HG03097 (cell line): ENCODE measurements at regions not wholly inside any gene's neighbourhood (a gene's known extent, or its start where the extent isn't known, plus 50 kb on each side); places are given as distances from the start of the nearest gene placed in this dataset.

Source experiments
- ATAC-seq: cut with Tn5 transposase; IDR thresholded peaks from one replicate; pipeline ENCODE4 v1.9.1; 2021; ENCODE audit not compliant: unreplicated experiment, low FRiP score

DNA sequence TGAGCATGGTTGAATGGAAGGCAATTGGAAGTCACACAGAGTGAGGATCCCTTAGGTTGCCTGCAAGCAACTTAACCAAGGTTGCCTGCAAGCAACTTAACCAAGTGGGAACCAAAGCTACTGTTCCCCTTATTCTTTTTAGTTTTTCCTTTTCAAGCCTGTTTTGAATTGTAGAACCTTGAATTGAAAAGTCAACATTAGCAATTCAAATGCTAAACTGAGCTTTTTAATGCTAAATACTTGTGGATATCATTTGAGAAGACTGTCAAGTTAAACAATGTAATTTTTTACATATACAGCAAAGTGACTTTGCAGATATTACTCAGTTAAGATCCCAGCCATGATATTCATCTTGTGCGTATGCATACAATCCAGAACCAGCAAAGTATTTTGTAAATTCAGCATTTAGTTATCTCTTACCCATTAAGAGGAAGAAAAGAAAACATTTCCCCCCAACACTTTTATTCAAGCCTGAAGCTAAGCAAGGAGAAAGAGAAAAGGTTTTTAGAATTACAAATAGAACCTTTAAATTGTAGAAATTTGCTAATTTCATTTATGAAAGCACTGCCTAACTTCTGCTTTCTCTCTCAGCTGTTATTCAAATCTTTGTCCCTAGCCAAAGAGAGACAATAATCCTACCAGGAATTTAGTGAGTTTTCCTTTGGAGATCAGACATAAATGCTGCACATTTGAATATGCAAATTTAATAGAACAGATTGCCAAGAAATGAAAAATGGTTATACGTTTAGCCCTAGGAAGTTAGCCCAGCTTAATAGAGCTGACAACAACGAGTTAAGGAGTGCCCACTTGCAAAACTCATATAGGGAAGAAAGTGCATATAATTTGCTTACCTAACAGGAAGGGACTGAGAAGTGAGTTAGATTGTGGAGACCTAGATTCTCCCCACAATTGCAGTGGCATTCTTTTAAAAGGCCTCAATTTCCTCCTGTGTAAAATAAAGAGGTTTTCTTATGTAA lies 643.2 kb upstream of the PIK3C3 start:
- no peak for ATAC-seq

GRCh38 chr18:41297740-41298139 lies 657.3 kb upstream of the PIK3C3 start:
- ATAC-seq: no peak

DNA sequence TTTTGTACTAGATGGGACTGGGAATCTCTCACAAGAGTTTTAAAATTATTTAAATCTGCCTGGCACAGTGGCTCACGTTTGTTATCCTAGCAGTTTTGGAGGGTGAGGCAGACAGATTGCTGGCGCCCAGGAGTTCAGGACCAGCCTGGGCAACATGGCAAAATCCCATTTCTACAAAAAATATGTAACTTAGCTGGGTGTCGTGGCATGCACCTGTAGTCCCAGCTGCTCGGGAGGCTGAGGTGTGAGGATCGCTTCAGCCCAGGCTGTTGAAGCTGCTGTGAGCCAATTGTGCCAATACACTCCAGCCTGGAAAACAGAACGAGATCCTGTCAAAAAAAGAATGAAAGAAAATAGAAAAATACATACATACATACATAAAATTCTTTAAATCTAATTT lies 685.7 kb upstream of the PIK3C3 start:
- ATAC-seq: no peak

DNA sequence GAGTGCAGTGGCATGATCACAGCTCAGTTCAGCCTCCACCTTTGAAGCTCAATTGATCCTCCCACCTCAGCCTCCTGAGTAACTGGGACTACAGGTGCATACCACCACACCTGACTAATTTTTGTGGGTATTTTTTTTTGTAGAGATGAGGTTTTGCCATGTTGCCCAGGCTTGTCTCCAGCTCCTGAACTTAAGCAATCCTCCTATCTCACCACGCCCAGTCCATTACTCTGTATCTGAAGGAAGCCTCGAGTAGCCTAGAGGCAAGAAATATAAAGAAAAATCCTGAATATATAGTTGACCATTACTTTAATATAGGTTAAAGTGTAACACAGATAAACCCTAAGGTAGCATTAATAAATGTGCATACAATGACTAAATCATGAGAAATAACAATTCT lies 686.8 kb upstream of the PIK3C3 start:
- ATAC-seq: no peak

GRCh38 chr18:41266616-41267015 lies 688.4 kb upstream of the PIK3C3 start:
- ATAC-seq: no peak

DNA sequence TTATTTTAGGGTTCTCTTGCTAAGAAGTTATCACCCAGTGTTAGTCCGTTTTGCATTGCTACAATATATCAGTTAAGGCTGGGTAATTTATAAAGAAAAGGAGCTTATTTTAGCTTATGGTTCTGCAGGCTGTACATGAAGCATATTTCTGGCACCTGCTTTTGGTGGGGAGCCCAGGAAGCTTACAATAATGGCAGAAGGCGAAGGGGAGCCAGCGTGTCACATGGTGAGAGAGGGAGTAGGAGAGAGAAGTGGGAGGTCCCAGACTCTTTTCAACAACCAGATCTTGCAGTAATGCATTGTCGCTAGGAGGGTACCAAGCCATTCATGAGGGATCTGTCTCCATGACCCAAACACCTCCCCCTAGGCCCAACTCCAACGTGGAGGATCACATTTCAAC lies 688.8 kb upstream of the PIK3C3 start:
- ATAC-seq: no peak

- ATAC-seq: no peak
These were observed 690.0 kb upstream of the PIK3C3 start for GRCh38 chr18:41265047-41265446.

DNA sequence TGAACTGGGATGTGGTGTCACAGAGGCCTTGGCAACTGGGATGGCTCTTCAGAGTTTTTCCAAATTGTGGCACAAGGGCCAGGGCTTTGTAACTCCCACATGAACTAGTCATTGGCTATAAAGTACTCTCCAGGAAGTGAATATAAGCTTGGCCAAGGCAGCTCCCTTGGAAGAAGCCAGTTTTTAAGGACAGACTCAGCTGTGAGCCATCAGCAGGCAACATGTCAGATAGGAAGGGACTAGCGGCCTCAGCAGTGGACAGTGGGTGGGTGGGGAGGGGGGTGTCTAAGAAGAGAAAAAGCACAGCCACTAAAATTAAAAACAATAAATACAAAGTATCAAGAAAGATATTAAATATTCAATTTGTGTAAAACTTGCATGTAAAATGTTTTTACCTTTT lies 691.1 kb upstream of the PIK3C3 start:
- no peak for ATAC-seq

DNA sequence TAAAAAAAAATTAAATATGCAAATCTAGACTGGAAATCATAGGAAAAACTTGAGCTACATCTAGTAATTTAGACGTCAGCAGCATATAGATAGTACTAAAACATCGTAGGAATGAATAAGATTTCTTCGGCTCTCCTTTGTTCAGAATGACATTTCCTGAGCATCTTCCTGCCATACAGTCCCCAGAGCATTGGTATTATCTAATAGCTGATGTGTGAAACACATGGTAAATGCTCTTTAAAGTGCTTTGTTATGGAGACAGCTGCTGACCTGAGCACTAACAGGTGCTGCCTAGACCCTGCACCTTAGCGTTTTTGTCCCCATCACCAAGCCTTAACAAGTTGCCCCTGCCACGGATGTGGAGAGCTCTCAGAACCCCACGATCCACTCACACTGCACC lies 692.3 kb upstream of the PIK3C3 start:
- ATAC-seq: no peak

GRCh38 chr18:41244591-41245037 lies 710.4 kb upstream of the PIK3C3 start:
- ATAC-seq: no peak

DNA sequence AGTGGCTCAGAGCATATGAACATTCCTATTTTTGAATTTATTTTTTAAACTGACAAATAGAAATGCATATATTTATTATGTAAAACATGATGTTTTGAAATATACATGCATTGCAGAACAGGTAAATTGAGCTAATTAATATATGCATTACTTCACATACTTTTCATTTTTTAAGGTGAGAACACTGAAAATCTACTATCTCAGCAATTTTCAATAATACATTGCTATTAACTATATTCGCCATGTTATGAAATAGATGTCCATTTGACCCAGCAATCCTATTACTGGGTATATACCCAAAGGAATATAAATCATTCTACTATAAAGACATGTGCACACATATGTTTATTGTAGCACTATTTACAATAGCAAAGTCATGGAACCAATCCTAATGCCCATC lies 717.7 kb upstream of the PIK3C3 start:
- ATAC-seq: no peak

DNA sequence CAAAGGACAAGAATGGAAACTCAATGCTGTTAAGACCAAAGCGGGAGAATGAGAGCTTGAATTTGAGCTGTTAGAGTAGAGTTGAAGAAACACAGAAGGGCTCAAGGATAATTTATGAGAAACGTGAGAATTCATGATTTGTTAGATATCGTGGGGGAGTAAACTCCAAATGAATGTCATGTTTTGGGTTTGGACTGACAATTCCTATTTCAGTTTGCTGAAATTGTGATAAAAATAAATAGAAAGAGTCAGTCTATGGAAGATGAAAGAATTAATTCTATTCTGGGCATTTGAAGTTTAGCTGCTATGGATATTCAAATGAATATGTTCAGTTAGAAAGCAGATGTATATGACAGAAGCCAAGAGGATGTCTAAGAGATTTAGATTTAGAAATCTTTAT lies 723.4 kb upstream of the PIK3C3 start:
- ATAC-seq: no peak

DNA sequence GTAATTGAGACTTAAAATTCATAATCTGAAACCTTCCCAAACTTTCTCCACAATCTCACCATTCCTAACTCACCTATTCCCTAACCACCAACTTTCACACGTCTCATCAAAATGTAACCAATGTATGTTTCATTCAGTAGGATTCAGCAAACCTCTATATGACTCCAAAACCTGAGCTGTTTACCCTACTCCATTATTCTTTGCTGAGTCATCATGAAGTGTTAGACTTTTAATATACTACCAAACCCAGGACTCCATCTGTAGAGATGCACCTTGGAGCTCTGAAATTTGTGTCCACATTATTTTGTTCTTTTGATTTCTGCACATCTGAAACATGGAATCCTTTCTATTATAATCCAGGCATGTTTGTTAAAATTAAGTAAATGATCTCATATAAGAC lies 727.0 kb upstream of the PIK3C3 start:
- ATAC-seq: no peak

- ATAC-seq: no peak
These were observed 728.1 kb upstream of the PIK3C3 start for GRCh38 chr18:41226911-41227310.

- no peak for ATAC-seq
These were observed 728.8 kb upstream of the PIK3C3 start for GRCh38 chr18:41226186-41226585.

DNA sequence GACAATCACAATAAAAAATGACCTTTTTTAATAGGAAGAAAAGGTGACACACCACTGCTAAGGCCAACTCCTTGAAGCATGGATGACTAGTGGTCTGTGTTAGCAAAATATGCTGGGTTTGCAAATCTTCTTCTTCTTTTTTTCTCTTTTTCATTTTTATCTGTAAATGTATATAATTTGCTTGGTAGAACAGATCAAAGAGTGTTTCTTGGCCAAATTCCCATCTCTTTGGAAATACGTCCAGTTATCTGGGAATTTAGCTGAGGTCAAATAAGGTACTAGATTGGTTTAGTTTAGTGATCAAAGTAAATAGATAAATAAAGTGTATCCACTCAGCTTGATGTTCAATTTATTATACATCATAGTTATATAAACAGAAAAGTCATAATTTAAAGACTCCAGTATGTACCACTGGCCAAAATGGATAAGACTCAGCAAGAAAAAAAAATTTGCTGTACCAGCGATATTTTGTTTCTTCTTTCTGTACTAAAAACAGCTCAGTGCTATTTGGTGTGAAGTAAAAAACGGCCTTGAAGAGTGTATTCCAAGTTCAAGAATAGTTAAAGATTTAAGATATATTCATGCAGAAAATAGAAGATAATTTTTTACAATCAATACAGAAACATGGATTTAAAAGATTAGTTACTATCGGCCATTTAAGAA lies 738.6 kb upstream of the PIK3C3 start:
- ATAC-seq: no peak

DNA sequence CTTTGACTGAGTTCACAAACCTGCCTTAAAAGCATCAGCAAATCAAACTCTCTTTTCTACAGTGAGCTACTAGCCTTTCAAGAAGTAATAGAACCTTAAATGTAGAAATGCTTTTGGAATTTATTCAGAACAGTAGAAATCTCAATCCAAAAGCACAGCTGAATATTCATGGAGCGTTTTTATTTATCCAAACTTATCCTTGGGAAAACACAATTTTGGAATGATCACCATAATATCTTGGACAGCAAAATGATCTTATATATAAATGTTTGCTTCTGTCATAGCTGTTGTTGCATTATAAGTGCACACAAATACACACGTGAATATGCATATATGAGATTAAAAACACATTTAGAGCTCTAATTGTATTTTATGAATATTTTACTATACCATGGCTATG lies 747.3 kb upstream of the PIK3C3 start:
- no peak for ATAC-seq

DNA sequence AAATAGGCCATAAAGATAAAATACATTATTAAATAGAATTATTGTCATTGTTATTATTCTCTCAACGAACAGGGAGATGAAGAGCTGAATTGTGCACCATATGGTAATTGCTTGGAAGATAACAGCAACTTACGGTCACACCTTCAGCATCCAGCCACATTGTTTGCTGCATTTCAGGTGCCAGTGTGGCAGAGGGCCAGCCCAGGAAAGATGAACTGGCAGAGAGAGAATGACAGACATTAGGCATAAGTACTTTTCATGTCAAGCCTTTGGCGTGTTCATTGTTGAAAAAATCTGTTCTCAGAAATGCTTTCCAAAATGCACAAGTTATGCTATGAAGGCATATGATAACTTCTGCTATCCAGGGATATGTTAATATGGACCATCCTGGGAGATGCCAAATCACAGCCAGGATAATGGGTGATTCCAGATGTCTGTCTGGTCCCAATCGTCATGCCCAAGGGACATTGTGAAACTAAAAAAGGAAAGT lies 748.6 kb upstream of the PIK3C3 start:
- ATAC-seq: no peak

GRCh38 chr18:41199212-41199611 lies 755.8 kb upstream of the PIK3C3 start:
- no peak for ATAC-seq

- ATAC-seq: no peak
These were observed 757.1 kb upstream of the PIK3C3 start for GRCh38 chr18:41197967-41198366.

DNA sequence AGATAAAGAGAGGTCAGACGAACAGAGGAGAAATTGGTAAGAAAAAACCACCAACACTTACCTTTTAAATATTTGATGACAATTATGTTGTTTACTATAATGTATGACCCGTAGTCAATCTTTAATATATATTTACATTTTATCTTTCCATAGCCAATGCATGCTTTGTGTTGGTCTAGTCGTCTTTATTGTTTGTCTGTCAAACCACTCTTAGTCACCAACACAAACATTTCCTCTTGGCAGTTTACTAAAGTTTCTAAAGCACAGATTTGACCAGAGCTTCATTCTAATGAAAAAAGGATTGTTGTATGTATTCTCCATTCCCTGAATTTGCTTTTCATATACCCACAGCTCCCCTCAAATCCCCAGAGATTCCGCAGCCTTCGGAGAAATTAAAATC lies 784.7 kb upstream of the PIK3C3 start:
- no peak for ATAC-seq

GRCh38 chr18:41165625-41166024 lies 789.4 kb upstream of the PIK3C3 start:
- no peak for ATAC-seq
